Naive thymus-derived CD4-positive, alpha-beta T cell (primary cell): ENCODE measurements at regions not wholly inside any gene's neighbourhood (a gene's known extent, or its start where the extent isn't known, plus 50 kb on each side); places are given as distances from the start of the nearest gene placed in this dataset.

ENCODE experiments used
- ATAC-seq: fragments of 150-1000 bp; cut with Tn5 transposase; 2 replicates; pipeline ENCODE4 v1.10.0; 2021; ENCODE audit warnings: mild to moderate bottlenecking, moderate library complexity
- CTCF ChIA-PET: fragments of 350-600 bp; sonication (Branson Sonifier 250); formaldehyde crosslinking; loops from one replicate; lab custom pipeline; 2021; ENCODE audit warnings: antibody characterized with exemption; lab: Charles Lee
- POLR2A ChIA-PET: fragments of 350-600 bp; sonication (Branson Sonifier 250); formaldehyde crosslinking; loops from one replicate; lab custom pipeline; 2021; ENCODE audit warnings: antibody characterized with exemption, inconsistent platforms; lab: Charles Lee
- DNase-seq, 9 donors: peaks; one replicate each; pipeline versions ENCODE4 v3.0.0 to v3.0.0-alpha.2; 2020 to 2022; ENCODE audit warnings: mixed read lengths in 1 of 9
- H3K27ac ChIP-seq: one replicate; pipeline ENCODE4 v1.7.0; 2013; ENCODE audit warnings: mild to moderate bottlenecking, low read depth, low read length, moderate library complexity
- H3K27me3 ChIP-seq, 2 donors: one replicate each; pipeline ENCODE4 v1.7.0; 2013; ENCODE audit warnings: low read length in 2 of 2, mild to moderate bottlenecking in 2 of 2, moderate library complexity in 2 of 2; ENCODE audit not compliant: control insufficient read depth in 2 of 2, insufficient read depth in 2 of 2
- H3K36me3 ChIP-seq, 3 experiments: 1 replicate in 2 of 3; 2 replicates in 1 of 3; pipeline ENCODE4 v1.7.0; 2013; ENCODE audit warnings: low read length in 3 of 3, mild to moderate bottlenecking in 3 of 3, moderate library complexity in 1 of 3; ENCODE audit not compliant: insufficient read depth in 3 of 3, control insufficient read depth in 2 of 3
- H3K4me1 ChIP-seq, 2 donors: one replicate each; pipeline ENCODE4 v1.7.0; 2013; ENCODE audit warnings: low read length in 2 of 2, mild to moderate bottlenecking in 2 of 2, moderate library complexity in 1 of 2; ENCODE audit not compliant: control insufficient read depth in 2 of 2, insufficient read depth in 2 of 2
- H3K4me3 ChIP-seq: 2 replicates; pipeline ENCODE4 v1.7.0; 2013; ENCODE audit warnings: mild to moderate bottlenecking, low read length
- H3K9me3 ChIP-seq, 3 experiments: 1 replicate in 2 of 3; 2 replicates in 1 of 3; pipeline ENCODE4 v1.7.0; 2013; ENCODE audit warnings: low read length in 3 of 3; ENCODE audit not compliant: control insufficient read depth in 2 of 3
- H3K27ac Mint-ChIP-seq, 9 donors: one replicate each; pipeline ENCODE4 v1.8.0; 2020 to 2022; ENCODE audit warnings: mixed read lengths in 9 of 9, mild to moderate bottlenecking in 8 of 9, moderate library complexity in 5 of 9, inconsistent platforms in 2 of 9
- H3K27me3 Mint-ChIP-seq, 5 donors: one replicate each; pipeline ENCODE4 v1.8.0; 2021 to 2022; ENCODE audit warnings: mixed read lengths in 5 of 5, mild to moderate bottlenecking in 1 of 5
- H3K36me3 Mint-ChIP-seq, 5 donors: one replicate each; pipeline ENCODE4 v1.8.0; 2020 to 2022; ENCODE audit warnings: mixed read lengths in 5 of 5, mild to moderate bottlenecking in 3 of 5, inconsistent platforms in 1 of 5
- H3K4me1 Mint-ChIP-seq, 7 donors: one replicate each; pipeline ENCODE4 v1.8.0; 2020 to 2022; ENCODE audit warnings: mixed read lengths in 7 of 7, mild to moderate bottlenecking in 3 of 7, inconsistent platforms in 1 of 7
- H3K4me3 Mint-ChIP-seq, 10 donors: one replicate each; pipeline ENCODE4 v1.8.0; 2020 to 2022; ENCODE audit warnings: mild to moderate bottlenecking in 10 of 10, mixed read lengths in 10 of 10, moderate library complexity in 6 of 10, inconsistent platforms in 2 of 10
- H3K9me3 Mint-ChIP-seq, 11 donors: one replicate each; pipeline ENCODE4 v1.8.0; 2020 to 2022; ENCODE audit warnings: mixed read lengths in 11 of 11, mild to moderate bottlenecking in 4 of 11, inconsistent platforms in 1 of 11, moderate library complexity in 1 of 11
- intact Hi-C, 2 donors: fragments of 100-400 bp; cut with micrococcal nuclease; formaldehyde crosslinking; loops; one replicate each; pipeline ENCODE4 v1.15.1; 2023

DNA sequence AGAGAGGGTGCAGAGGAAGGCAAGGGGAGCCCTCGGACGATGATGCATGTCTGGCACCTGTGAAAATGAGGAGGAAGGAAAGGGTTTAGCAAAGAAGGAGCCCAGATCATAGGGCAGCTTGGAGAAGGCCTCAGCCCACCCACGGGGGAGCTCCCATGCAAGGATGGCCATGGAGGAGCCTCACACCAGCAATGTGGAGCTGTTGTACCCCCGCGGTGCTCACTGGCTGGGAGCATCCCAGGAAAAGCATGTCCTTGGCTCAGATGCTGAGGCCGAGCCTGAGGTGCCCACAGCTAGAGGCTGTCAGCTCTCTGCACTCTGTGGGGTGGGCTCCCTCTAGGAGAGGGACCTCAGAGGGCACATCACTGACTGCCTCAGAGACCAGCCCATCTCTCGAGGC is 622.6 kb downstream of the AACS start:
- Mint-ChIP-seq H3K27me3 (peaks cover 0 to 20% (median 7%) of the 10 kb centered on the region in 5 donors), H3K4me1 (no peaks in the 10 kb centered on the region), H3K36me3 (peaks cover 0 to 4% (median 0%) of the 10 kb centered on the region in 5 donors), H3K4me3 (no peak overlapping the region), H3K9me3 (peaks cover 0 to 4% (median 2%) of the 10 kb centered on the region in 11 donors), H3K27ac (no peak overlapping the region)
- Histone ChIP-seq H3K27me3 (no peaks in the 10 kb centered on the region), H3K4me1 (no peaks in the 10 kb centered on the region), H3K27ac (no peak overlapping the region), H3K36me3 (no peaks in the 10 kb centered on the region), H3K9me3 (no peaks in the 10 kb centered on the region), H3K4me3 (no peak overlapping the region)
- no peak for ATAC-seq
- intact Hi-C loops: no loop called here
- ChIA-PET CTCF (no interaction called here), POLR2A (no interaction called here)
- no peak for DNase-seq

GRCh38 chr12:125688223-125688622 is 623.0 kb downstream of the AACS start:
- no peaks in the 10 kb centered on the region for H3K4me1 Mint-ChIP-seq
- CTCF ChIA-PET: no interaction called here

DNA sequence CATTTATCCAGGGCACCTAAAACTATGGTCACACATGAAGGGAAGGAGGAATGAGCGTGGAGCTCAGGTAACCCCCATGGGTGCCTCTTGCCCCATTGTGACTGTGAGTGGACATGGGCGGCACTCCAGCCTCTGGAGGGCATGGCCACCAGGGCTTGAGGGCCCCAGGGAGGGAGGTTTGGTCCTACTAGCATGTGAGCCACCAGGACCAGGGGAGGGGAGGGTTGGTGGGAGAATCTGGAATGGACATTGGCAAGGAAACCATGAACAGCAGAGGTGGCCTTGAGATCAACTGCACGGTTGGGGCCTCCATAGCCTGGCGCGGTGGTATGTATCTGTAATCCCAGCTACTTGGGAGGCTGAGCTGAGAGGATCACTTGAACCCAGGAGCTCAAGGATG is 623.6 kb downstream of the AACS start:
- Histone ChIP-seq H3K27ac (no peak overlapping the region), H3K36me3 (no peaks in the 10 kb centered on the region), H3K4me1 (no peaks in the 10 kb centered on the region), H3K4me3 (no peak overlapping the region), H3K27me3 (no peaks in the 10 kb centered on the region), H3K9me3 (no peaks in the 10 kb centered on the region)
- ChIA-PET CTCF (no interaction called here), POLR2A (no interaction called here)
- intact Hi-C loops: no loop called here
- H3K27me3 Mint-ChIP-seq: peaks cover 0 to 20% (median 7%) of the 10 kb centered on the region in 5 donors
- H3K4me3 Mint-ChIP-seq: no peak overlapping the region
- no peak for ATAC-seq
- DNase-seq: no peak
- no peak overlapping the region for H3K27ac Mint-ChIP-seq
- H3K36me3 Mint-ChIP-seq: peaks cover 0 to 4% (median 0%) of the 10 kb centered on the region in 5 donors
- peaks cover 0 to 4% (median 2%) of the 10 kb centered on the region in 11 donors for H3K9me3 Mint-ChIP-seq
- no peaks in the 10 kb centered on the region for H3K4me1 Mint-ChIP-seq

More at GRCh38 chr12:125688223-125688622, 623.0 kb downstream of the AACS start:
- Mint-ChIP-seq H3K27me3 (peaks cover 0 to 20% (median 7%) of the 10 kb centered on the region in 5 donors), H3K4me3 (no peak overlapping the region), H3K9me3 (peaks cover 0 to 4% (median 2%) of the 10 kb centered on the region in 11 donors), H3K36me3 (peaks cover 0 to 4% (median 0%) of the 10 kb centered on the region in 5 donors), H3K27ac (no peak overlapping the region)
- Histone ChIP-seq H3K4me3 (no peak overlapping the region), H3K4me1 (no peaks in the 10 kb centered on the region), H3K36me3 (no peaks in the 10 kb centered on the region), H3K27me3 (no peaks in the 10 kb centered on the region), H3K27ac (no peak overlapping the region), H3K9me3 (no peaks in the 10 kb centered on the region)
- DNase-seq: no peak
- intact Hi-C loops: no loop called here
- POLR2A ChIA-PET: no interaction called here
- ATAC-seq: no peak

DNA sequence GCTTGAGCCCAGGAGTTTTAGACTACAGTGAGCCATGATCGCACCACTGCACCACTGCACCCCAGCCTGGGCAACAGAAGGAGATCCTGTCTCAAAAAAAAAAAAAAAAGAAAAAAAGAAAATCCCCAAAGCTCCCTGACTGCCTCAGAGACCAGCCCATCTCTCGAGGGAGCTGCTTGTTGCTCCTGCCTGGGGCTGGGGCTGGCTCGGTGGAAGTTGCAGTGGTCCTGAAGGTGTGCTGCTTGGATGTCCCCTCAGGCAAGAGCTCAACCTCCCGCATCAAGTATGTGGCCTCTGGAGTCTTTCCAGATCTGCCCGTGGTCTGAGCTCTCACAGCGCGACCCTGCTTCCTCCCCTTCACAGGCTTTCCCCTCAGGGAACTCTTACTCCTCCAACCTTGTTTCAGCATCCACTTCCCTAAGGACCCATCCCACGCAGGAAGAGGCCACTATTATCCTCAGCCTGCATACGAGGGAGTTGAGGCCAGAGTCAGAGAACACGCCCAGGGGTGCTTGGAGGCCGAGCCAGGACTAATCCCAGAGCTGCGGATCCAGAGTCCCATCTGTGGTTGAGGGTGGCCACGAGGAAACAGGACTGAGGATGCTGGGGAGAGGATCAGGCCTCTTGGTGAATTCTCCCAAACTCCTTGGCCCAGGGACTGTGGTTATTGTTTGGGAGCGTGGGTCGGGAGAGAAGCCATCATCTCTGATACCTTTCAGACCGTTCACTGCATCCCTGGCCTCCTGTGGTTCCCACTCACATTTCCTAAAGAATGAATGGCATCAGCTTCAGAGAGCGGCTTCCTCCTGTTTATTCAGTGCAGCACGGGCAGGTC is 624.6 kb downstream of the AACS start:
- H3K36me3 Mint-ChIP-seq: peaks cover 0 to under 1% (median 0%) of the 10 kb centered on the region in 5 donors
- DNase-seq (no peak), ATAC-seq (no peak)
- Histone ChIP-seq H3K4me1 (no peaks in the 10 kb centered on the region), H3K27me3 (no peaks in the 10 kb centered on the region), H3K4me3 (no peak overlapping the region), H3K36me3 (no peaks in the 10 kb centered on the region), H3K9me3 (no peaks in the 10 kb centered on the region), H3K27ac (no peak overlapping the region)
- intact Hi-C loops: no loop called here
- CTCF ChIA-PET: no interaction called here
- no peak overlapping the region for H3K4me3 Mint-ChIP-seq
- no peaks in the 10 kb centered on the region for H3K4me1 Mint-ChIP-seq
- H3K27ac Mint-ChIP-seq: no peak overlapping the region
- peaks cover 0 to 6% (median 2%) of the 10 kb centered on the region in 11 donors for H3K9me3 Mint-ChIP-seq
- POLR2A ChIA-PET: no interaction called here
- peaks cover 0 to 22% (median 6%) of the 10 kb centered on the region in 5 donors for H3K27me3 Mint-ChIP-seq

DNA sequence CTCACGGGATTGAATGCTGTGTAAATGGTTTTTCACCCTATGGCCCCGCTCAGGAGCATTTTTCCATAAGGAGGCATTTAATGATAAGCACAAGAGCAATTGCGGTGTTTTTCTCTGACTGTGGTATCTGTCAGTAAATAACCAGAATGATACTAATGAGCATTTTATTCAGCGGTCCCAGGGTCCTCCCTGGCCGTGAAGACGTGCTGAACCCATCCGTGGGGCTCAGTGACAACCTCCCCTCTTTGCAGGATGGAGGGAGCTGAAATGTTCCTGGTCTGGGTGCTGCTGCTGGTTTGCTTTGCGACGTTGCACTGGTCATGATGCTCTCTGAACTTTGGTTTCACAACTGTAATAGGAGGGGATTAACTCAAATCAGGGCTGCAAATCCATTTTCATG is 625.6 kb downstream of the AACS start:
- H3K36me3 Mint-ChIP-seq: no peaks in the 10 kb centered on the region
- no peak overlapping the region for H3K27ac Mint-ChIP-seq
- Histone ChIP-seq H3K4me3 (no peak overlapping the region), H3K4me1 (no peaks in the 10 kb centered on the region), H3K27me3 (no peaks in the 10 kb centered on the region), H3K27ac (no peak overlapping the region), H3K9me3 (no peaks in the 10 kb centered on the region), H3K36me3 (no peaks in the 10 kb centered on the region)
- POLR2A ChIA-PET: no interaction called here
- H3K27me3 Mint-ChIP-seq: peaks cover 0 to 18% (median 5%) of the 10 kb centered on the region in 5 donors
- DNase-seq (no peak), ATAC-seq (no peak)
- H3K4me3 Mint-ChIP-seq: no peak overlapping the region
- CTCF ChIA-PET: no interaction called here
- intact Hi-C loops: no loop called here
- H3K9me3 Mint-ChIP-seq: peaks cover 0 to 10% (median 2%) of the 10 kb centered on the region in 11 donors
- no peaks in the 10 kb centered on the region for H3K4me1 Mint-ChIP-seq

- Mint-ChIP-seq H3K9me3 (peaks cover 0 to 12% (median 2%) of the 10 kb centered on the region in 11 donors), H3K27ac (no peak overlapping the region), H3K36me3 (no peaks in the 10 kb centered on the region), H3K4me1 (no peaks in the 10 kb centered on the region), H3K4me3 (no peak overlapping the region), H3K27me3 (peaks cover 0 to 10% (median 0%) of the 10 kb centered on the region in 5 donors)
- DNase-seq (no peak), ATAC-seq (no peak)
- H3K4me3 ChIP-seq: no peak overlapping the region
- no peaks in the 10 kb centered on the region for H3K4me1 ChIP-seq
- POLR2A ChIA-PET: no interaction called here
- intact Hi-C loops: no loop called here
- CTCF ChIA-PET: no interaction called here
- H3K9me3 ChIP-seq: no peaks in the 10 kb centered on the region
- no peaks in the 10 kb centered on the region for H3K36me3 ChIP-seq
- no peaks in the 10 kb centered on the region for H3K27me3 ChIP-seq
- H3K27ac ChIP-seq: no peak overlapping the region
These were observed 630.8 kb downstream of the AACS start for GRCh38 chr12:125696054-125696453.

GRCh38 chr12:125704803-125705202 is 639.6 kb downstream of the AACS start:
- intact Hi-C loops: no loop called here
- no peaks in the 10 kb centered on the region for H3K4me1 Mint-ChIP-seq
- no peak for DNase-seq
- H3K9me3 ChIP-seq: no peaks in the 10 kb centered on the region
- POLR2A ChIA-PET: no interaction called here
- CTCF ChIA-PET: no interaction called here
- H3K4me3 ChIP-seq: no peak overlapping the region
- H3K27ac Mint-ChIP-seq: no peak overlapping the region
- peaks cover 0 to 4% (median 0%) of the 10 kb centered on the region in 5 donors for H3K36me3 Mint-ChIP-seq
- no peaks in the 10 kb centered on the region for H3K4me1 ChIP-seq
- H3K4me3 Mint-ChIP-seq: no peak overlapping the region
- no peak overlapping the region for H3K27ac ChIP-seq
- H3K9me3 Mint-ChIP-seq: peaks cover 0 to 17% (median 5%) of the 10 kb centered on the region in 11 donors
- H3K27me3 ChIP-seq: no peaks in the 10 kb centered on the region
- no peak for ATAC-seq
- peaks cover 0 to 7% (median 0%) of the 10 kb centered on the region in 5 donors for H3K27me3 Mint-ChIP-seq
- no peaks in the 10 kb centered on the region for H3K36me3 ChIP-seq
